PC-3 (cell line): ENCODE measurements at regions not wholly inside any gene's neighbourhood (a gene's known extent, or its start where the extent isn't known, plus 50 kb on each side); places are given as distances from the start of the nearest gene placed in this dataset.
A peak's percentile ranks its signal among the peaks of the same experiment; 100 is the strongest.

ENCODE experiments used
- ATAC-seq: fragments of 200-7000 bp; cut with Tn5 transposase; 2 replicates; pipeline ENCODE4 v1.9.1; 2020; ENCODE audit warnings: mild to moderate bottlenecking, moderate library complexity
- BruUV-seq: library from RNA; stranded (reverse); fragments of 400-500 nt; replicated peaks from 2 replicates; lab custom pipeline; 2021; lab: Mats Ljungman, UMichigan
- CTCF ChIA-PET: fragments of 300-600 bp; sonication (Branson Sonifier 250); formaldehyde crosslinking; loops from one replicate; lab custom pipeline; 2022; ENCODE audit warnings: antibody characterized with exemption; lab: Charles Lee
- POLR2A ChIA-PET: fragments of 300-600 bp; sonication (Branson Sonifier 250); formaldehyde crosslinking; loops from one replicate; lab custom pipeline; 2022; ENCODE audit warnings: antibody characterized with exemption; ENCODE audit not compliant: unreplicated experiment; lab: Charles Lee
- DNase-seq: peaks from one replicate; pipeline ENCODE4 v3.0.0-alpha.2; 2015
- H2AFZ ChIP-seq: fragments of 300-600 bp; sonication (generic); 2 replicates; pipeline ENCODE4 v1.6.0; 2016; ENCODE audit warnings: antibody characterized with exemption, low read length
- H3F3A ChIP-seq: fragments of 300-600 bp; sonication (generic); one replicate; pipeline ENCODE4 v1.6.0; 2017; ENCODE audit warnings: antibody characterized with exemption, low read length, control low read depth, mild to moderate bottlenecking; ENCODE audit not compliant: unreplicated experiment
- H3K27ac ChIP-seq: fragments of 300-600 bp; sonication (generic); 2 replicates; pipeline ENCODE4 v1.5.1; 2016; ENCODE audit warnings: mild to moderate bottlenecking, low read length
- H3K27me3 ChIP-seq: fragments of 300-600 bp; sonication (generic); 2 replicates; pipeline ENCODE4 v1.6.1; 2016; ENCODE audit warnings: low read length, mixed read lengths
- H3K36me3 ChIP-seq: fragments of 300-600 bp; sonication (generic); 2 replicates; pipeline ENCODE4 v1.6.1; 2016; ENCODE audit warnings: low read depth, mixed run types, low read length, mixed read lengths
- H3K4me1 ChIP-seq: fragments of 300-600 bp; sonication (generic); 2 replicates; pipeline ENCODE4 v1.5.1; 2016; ENCODE audit warnings: low read length; ENCODE audit not compliant: insufficient read depth
- H3K4me2 ChIP-seq: fragments of 300-600 bp; sonication (generic); 2 replicates; pipeline ENCODE4 v1.6.0; 2016; ENCODE audit warnings: low read length
- H3K4me3 ChIP-seq: fragments of 300-600 bp; sonication (generic); 2 replicates; pipeline ENCODE4 v1.5.1; 2016; ENCODE audit warnings: mild to moderate bottlenecking, low read length, mixed read lengths
- H3K79me2 ChIP-seq: fragments of 300-600 bp; sonication (generic); 2 replicates; pipeline ENCODE4 v1.6.1; 2017; ENCODE audit warnings: low read length, mixed read lengths
- H3K9ac ChIP-seq: fragments of 300-600 bp; sonication (generic); 2 replicates; pipeline ENCODE4 v1.6.0; 2016; ENCODE audit warnings: mild to moderate bottlenecking, low read length
- H3K9me2 ChIP-seq: fragments of 300-600 bp; sonication (generic); replicated peaks from 2 replicates; pipeline ENCODE4 v1.6.1; 2016; ENCODE audit warnings: mixed run types, low read length, mixed read lengths
- H3K9me3 ChIP-seq: fragments of 300-600 bp; sonication (generic); 2 replicates; pipeline ENCODE4 v1.6.1; 2016; ENCODE audit warnings: low read length, mixed read lengths
- H4K20me1 ChIP-seq: fragments of 300-600 bp; sonication (generic); 2 replicates; pipeline ENCODE4 v1.6.1; 2016; ENCODE audit warnings: low read length, mixed read lengths
- CTCF ChIP-seq: fragments of 300-600 bp; sonication (generic); conservative IDR thresholded peaks from 2 replicates; pipeline ENCODE4 v1.5.1; 2017; ENCODE audit warnings: antibody characterized with exemption, low read depth, mild to moderate bottlenecking, low read length
- EZH2 ChIP-seq: fragments of 300-600 bp; sonication (generic); IDR thresholded peaks from one replicate; pipeline ENCODE4 v1.6.1; 2017; ENCODE audit warnings: antibody characterized with exemption, mild to moderate bottlenecking, low read length; ENCODE audit not compliant: unreplicated experiment
- EZH2phosphoT487 ChIP-seq: fragments of 300-600 bp; sonication (generic); IDR thresholded peaks from 2 replicates; pipeline ENCODE4 v1.6.1; 2018; ENCODE audit warnings: mild to moderate bottlenecking, antibody characterized with exemption, low read length, borderline replicate concordance
- intact Hi-C: fragments of 100-400 bp; cut with micrococcal nuclease; formaldehyde crosslinking; loops from 2 replicates; pipeline ENCODE4 v1.9.0; 2023

GRCh38 chrX:43530837-43531236 is 125.3 kb upstream of the MAOA start:
- Histone ChIP-seq H3K27ac (no peak overlapping the region), H3F3A (no peaks in the 10 kb centered on the region), H3K9ac (no peak overlapping the region), H2AFZ (no peak overlapping the region), H3K4me1 (no peaks in the 10 kb centered on the region), H3K9me2 (no peaks in the 10 kb centered on the region), H3K9me3 (no peaks in the 10 kb centered on the region), H3K4me2 (no peak overlapping the region), H3K27me3 (peaks cover 11% of the 10 kb centered on the region; the same call in 1 of the 2 replicates), H3K79me2 (no peaks in the 10 kb centered on the region), H4K20me1 (no peaks in the 10 kb centered on the region), H3K4me3 (no peak overlapping the region), H3K36me3 (no peaks in the 10 kb centered on the region)
- intact Hi-C loops, result no loop called here
- POLR2A ChIA-PET, result no interaction called here
- CTCF ChIA-PET, result no interaction called here
- ATAC-seq, result no peak
- TF ChIP-seq CTCF, result no peak
- TF ChIP-seq EZH2, result no peak
- no peak for TF ChIP-seq EZH2phosphoT487
- BruUV-seq, result no TSS peak
- DNase-seq, result no peak

- no peak for TF ChIP-seq EZH2phosphoT487
- TF ChIP-seq EZH2, result no peak
- no peak for TF ChIP-seq CTCF
- Histone ChIP-seq H3K27me3 (no peaks in the 10 kb centered on the region), H3K4me1 (no peaks in the 10 kb centered on the region), H3K36me3 (no peaks in the 10 kb centered on the region), H3K79me2 (no peaks in the 10 kb centered on the region), H3K9me2 (no peaks in the 10 kb centered on the region), H2AFZ (no peak overlapping the region), H3K4me3 (no peak overlapping the region), H3K27ac (no peak overlapping the region), H3F3A (no peaks in the 10 kb centered on the region), H3K9me3 (no peaks in the 10 kb centered on the region), H3K9ac (no peak overlapping the region), H4K20me1 (no peaks in the 10 kb centered on the region), H3K4me2 (no peak overlapping the region)
- DNase-seq (no peak), ATAC-seq (no peak)
- intact Hi-C loops, result no loop called here
- no TSS peak for BruUV-seq
- ChIA-PET POLR2A (no interaction called here), CTCF (no interaction called here)
Observed at GRCh38 chrX:43540318-43540717, 115.8 kb upstream of the MAOA start.

GRCh38 chrX:43551590-43551989 is 104.5 kb upstream of the MAOA start:
- BruUV-seq, result no TSS peak
- Histone ChIP-seq H4K20me1 (no peaks in the 10 kb centered on the region), H3K4me2 (peak overlapping the region; percentile 70), H3K27me3 (no peaks in the 10 kb centered on the region), H3K4me1 (peaks cover 19% of the 10 kb centered on the region), H3F3A (no peaks in the 10 kb centered on the region), H3K9me2 (no peaks in the 10 kb centered on the region), H3K9me3 (no peaks in the 10 kb centered on the region), H3K79me2 (no peaks in the 10 kb centered on the region), H2AFZ (0 out of 2 replicates have a peak overlapping the region, but pooled peaks have one; percentile 18), H3K4me3 (0 out of 2 replicates have a peak overlapping the region, but pooled peaks have one; percentile 15), H3K27ac (no peak overlapping the region), H3K9ac (no peak overlapping the region), H3K36me3 (no peaks in the 10 kb centered on the region)
- POLR2A ChIA-PET, result no interaction called here
- no peak for TF ChIP-seq EZH2phosphoT487
- no peak for TF ChIP-seq CTCF
- no peak for TF ChIP-seq EZH2
- CTCF ChIA-PET, result no interaction called here
- no peak for DNase-seq
- intact Hi-C loops, result no loop called here
- no peak for ATAC-seq
